Upper lobe of left lung (tissue), 6 donors: ENCODE measurements at regions not wholly inside any gene's neighbourhood (a gene's known extent, or its start where the extent isn't known, plus 50 kb on each side); places are given as distances from the start of the nearest gene placed in this dataset.

Source experiments
- ATAC-seq, 2 donors: fragments of 200-7000 bp; cut with Tn5 transposase; one replicate each; pipeline ENCODE4 v1.9.1; 2022; ENCODE audit warnings: mild to moderate bottlenecking in 2 of 2, moderate library complexity in 2 of 2; ENCODE audit not compliant: low FRiP score in 2 of 2
- DNase-seq, 2 donors: peaks; one replicate each; pipeline ENCODE4 v3.0.0-alpha.2; 2019 to 2020
- H3K27ac ChIP-seq, 4 donors: fragments of 200-600 bp; sonication (generic); one replicate each; pipeline ENCODE4 v1.5.1; 2016 to 2019
- H3K27me3 ChIP-seq, 4 donors: fragments of 200-600 bp; sonication (generic); one replicate each; pipeline ENCODE4 v1.5.1; 2017 to 2019
- H3K36me3 ChIP-seq, 4 donors: fragments of 200-600 bp; sonication (generic); one replicate each; pipeline ENCODE4 v1.5.1; 2016 to 2019
- H3K4me1 ChIP-seq, 4 donors: fragments of 200-600 bp; sonication (generic); one replicate each; pipeline ENCODE4 v1.5.1; 2018 to 2019
- H3K4me3 ChIP-seq, 4 donors: fragments of 200-600 bp; sonication (generic); one replicate each; pipeline ENCODE4 v1.5.1; 2017 to 2019; ENCODE audit warnings: mild to moderate bottlenecking in 2 of 4, moderate library complexity in 1 of 4
- H3K9me3 ChIP-seq, 4 donors: fragments of 200-600 bp; sonication (generic); one replicate each; pipeline ENCODE4 v1.5.1; 2018 to 2019
- EP300 ChIP-seq, 4 donors: sonication (generic); formaldehyde crosslinking; IDR thresholded peaks; one replicate each; pipeline ENCODE4 v1.5.1; 2017; ENCODE audit warnings: antibody characterized with exemption in 4 of 4, control low read depth in 2 of 4
- POLR2A ChIP-seq, 4 donors: fragments of 450-650 bp; IDR thresholded peaks; one replicate each; pipeline ENCODE4 v1.5.1; 2016 to 2017; ENCODE audit warnings: antibody characterized with exemption in 4 of 4, mild to moderate bottlenecking in 2 of 4
- POLR2AphosphoS5 ChIP-seq, 2 donors: sonication (generic); formaldehyde crosslinking; IDR thresholded peaks; one replicate each; pipeline ENCODE4 v1.5.1; 2017; ENCODE audit warnings: antibody characterized with exemption in 2 of 2
- WGBS, 2 donors: methylation state at CpG; one replicate each; pipeline ENCODE4 v1.1.5; 2017 to 2018; 5-methylcytosine and 5-hydroxymethylcytosine counted together
- TF ChIP-seq, protein P1 (sequence below), 6 experiments: fragments of 450-650 bp in 4 of 6; fragments of 200-600 bp in 2 of 6; sonication (generic) in 2 of 6; IDR thresholded peaks; one replicate each; pipeline ENCODE4 v1.5.1; 2016 to 2019; ENCODE audit warnings: antibody characterized with exemption in 6 of 6
- donor health status: DM: no; HTN: no; CAD: no; lungs with moderate emphysema.
- donor health status: DM: no; HTN: yes; CAD: no; lungs with severe emphysema.

GRCh38 chr6:140029551-140029950, 655.1 kb upstream of the CITED2 start:
- no peak for ATAC-seq
- WGBS, 2 donors: 76 to 88% methylated on average over 3 of the region's 3 CpGs
- H3K36me3 ChIP-seq: no peaks in the 10 kb centered on the region

DNA sequence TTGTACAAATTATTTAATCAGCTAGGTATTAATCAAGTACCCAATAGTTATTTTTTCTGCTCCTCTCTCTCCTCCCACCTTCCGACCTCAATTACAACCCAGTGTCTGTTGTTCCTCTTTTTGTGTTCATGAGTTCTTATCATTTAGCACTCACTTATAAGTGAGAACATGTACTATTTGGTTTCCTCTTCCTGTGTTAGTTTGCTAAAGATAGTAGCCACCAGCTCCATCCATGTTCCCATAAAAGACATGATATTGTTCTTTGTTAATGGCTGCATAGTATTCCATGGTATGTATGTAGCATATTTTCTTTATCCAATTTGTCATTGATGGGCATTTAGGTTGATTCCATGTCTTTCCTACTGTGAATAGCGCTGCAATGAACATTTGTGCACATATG, 652.8 kb upstream of the CITED2 start:
- 75 to 76% methylated on average over 2 of the region's 2 CpGs for WGBS, 2 donors
- no peak overlapping the region for H3K27ac ChIP-seq

More at GRCh38 chr6:140029551-140029950, 655.1 kb upstream of the CITED2 start:
- TF ChIP-seq POLR2A (IDR thresholded peaks at IDR 0.05) (no peak), POLR2AphosphoS5 (IDR thresholded peaks at IDR 0.05) (no peak), EP300 (IDR thresholded peaks at IDR 0.05) (no peak)
- TF ChIP-seq, protein P1, sequence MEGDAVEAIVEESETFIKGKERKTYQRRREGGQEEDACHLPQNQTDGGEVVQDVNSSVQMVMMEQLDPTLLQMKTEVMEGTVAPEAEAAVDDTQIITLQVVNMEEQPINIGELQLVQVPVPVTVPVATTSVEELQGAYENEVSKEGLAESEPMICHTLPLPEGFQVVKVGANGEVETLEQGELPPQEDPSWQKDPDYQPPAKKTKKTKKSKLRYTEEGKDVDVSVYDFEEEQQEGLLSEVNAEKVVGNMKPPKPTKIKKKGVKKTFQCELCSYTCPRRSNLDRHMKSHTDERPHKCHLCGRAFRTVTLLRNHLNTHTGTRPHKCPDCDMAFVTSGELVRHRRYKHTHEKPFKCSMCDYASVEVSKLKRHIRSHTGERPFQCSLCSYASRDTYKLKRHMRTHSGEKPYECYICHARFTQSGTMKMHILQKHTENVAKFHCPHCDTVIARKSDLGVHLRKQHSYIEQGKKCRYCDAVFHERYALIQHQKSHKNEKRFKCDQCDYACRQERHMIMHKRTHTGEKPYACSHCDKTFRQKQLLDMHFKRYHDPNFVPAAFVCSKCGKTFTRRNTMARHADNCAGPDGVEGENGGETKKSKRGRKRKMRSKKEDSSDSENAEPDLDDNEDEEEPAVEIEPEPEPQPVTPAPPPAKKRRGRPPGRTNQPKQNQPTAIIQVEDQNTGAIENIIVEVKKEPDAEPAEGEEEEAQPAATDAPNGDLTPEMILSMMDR (IDR thresholded peaks at IDR 0.05): no peak
- H3K4me3 ChIP-seq: no peak overlapping the region
- DNase-seq: no peak
- H3K4me1 ChIP-seq: no peaks in the 10 kb centered on the region
- no peaks in the 10 kb centered on the region for H3K9me3 ChIP-seq
- no peak overlapping the region for H3K27ac ChIP-seq
- no peaks in the 10 kb centered on the region for H3K27me3 ChIP-seq

GRCh38 chr6:140026546-140026945, 652.1 kb upstream of the CITED2 start:
- H3K36me3 ChIP-seq: no peaks in the 10 kb centered on the region
- DNase-seq: no peak
- H3K9me3 ChIP-seq: peaks cover 0 to under 1% (median 0%) of the 10 kb centered on the region in 4 donors
- no peaks in the 10 kb centered on the region for H3K4me1 ChIP-seq
- H3K4me3 ChIP-seq: no peak overlapping the region
- TF ChIP-seq, protein P1 (IDR thresholded peaks at IDR 0.05): no peak
- no peak for TF ChIP-seq POLR2AphosphoS5 (IDR thresholded peaks at IDR 0.05)
- TF ChIP-seq EP300 (IDR thresholded peaks at IDR 0.05): no peak
- TF ChIP-seq POLR2A (IDR thresholded peaks at IDR 0.05): no peak
- H3K27me3 ChIP-seq: no peaks in the 10 kb centered on the region
- ATAC-seq: no peak
- no peak overlapping the region for H3K27ac ChIP-seq

More for the DNA sequence above, 652.8 kb upstream of the CITED2 start:
- TF ChIP-seq POLR2A (IDR thresholded peaks at IDR 0.05) (no peak), EP300 (IDR thresholded peaks at IDR 0.05) (no peak), POLR2AphosphoS5 (IDR thresholded peaks at IDR 0.05) (no peak)
- TF ChIP-seq, protein P1 (IDR thresholded peaks at IDR 0.05): no peak
- no peak overlapping the region for H3K4me3 ChIP-seq
- no peaks in the 10 kb centered on the region for H3K27me3 ChIP-seq
- H3K4me1 ChIP-seq: no peaks in the 10 kb centered on the region
- ATAC-seq (no peak), DNase-seq (no peak)
- H3K36me3 ChIP-seq: no peaks in the 10 kb centered on the region
- H3K9me3 ChIP-seq: no peaks in the 10 kb centered on the region

DNA sequence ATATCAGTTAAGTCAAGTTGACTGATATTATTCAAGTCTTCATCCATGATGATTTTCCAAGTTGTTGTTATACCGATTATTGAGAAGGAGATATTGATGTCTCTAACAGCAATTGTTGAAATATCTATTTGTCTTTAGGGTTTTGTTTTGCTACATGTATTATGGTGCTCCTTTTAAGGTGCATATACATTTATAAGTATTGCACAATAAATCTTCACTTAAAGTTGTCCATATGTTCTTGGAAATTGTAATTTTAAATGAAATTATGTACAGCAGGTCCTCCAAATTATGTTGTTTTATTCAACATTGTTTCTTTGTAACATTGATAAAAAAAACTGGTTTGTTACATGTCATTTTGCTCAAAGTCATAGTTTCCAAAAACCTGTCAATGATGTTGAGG, 650.7 kb upstream of the CITED2 start:
- ATAC-seq: no peak
- TF ChIP-seq, protein P1 (IDR thresholded peaks at IDR 0.05): no peak
- TF ChIP-seq POLR2AphosphoS5 (IDR thresholded peaks at IDR 0.05) (no peak), POLR2A (IDR thresholded peaks at IDR 0.05) (no peak)

DNA sequence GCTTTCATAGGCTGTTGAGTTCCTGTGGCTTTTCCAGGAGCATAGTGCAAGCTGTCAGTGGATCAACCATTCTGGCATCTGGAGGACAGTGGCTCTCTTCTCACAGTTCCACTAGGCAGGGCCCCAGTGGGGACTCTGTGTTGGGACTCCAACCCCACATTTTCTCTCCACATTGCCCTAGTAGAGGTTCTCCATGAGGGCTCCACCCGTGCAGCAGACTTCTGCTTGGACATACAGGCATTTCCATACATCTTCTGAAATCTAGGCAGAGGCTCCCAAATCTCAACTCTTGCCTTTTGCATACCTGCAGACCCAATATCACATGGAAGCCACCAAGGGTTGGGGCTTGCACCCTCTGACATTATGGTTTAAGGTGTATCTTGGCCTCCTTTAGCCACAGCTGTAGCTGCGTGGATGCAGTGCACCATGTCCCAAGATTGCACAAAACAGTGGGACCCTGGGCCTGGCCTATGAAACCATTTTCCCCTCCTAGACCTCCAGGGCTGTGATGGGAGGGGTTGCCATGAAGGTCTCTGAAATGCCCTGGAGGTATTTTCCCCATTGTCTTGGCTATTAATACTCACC, 645.9 kb upstream of the CITED2 start:
- Histone ChIP-seq H3K27ac (no peak overlapping the region), H3K36me3 (no peaks in the 10 kb centered on the region), H3K9me3 (peaks cover 4 to 19% (median 11%) of the 10 kb centered on the region in 4 donors), H3K4me1 (no peaks in the 10 kb centered on the region), H3K4me3 (no peak overlapping the region), H3K27me3 (no peaks in the 10 kb centered on the region)
- DNase-seq: no peak
- no peak for ATAC-seq
- no peak for TF ChIP-seq EP300 (IDR thresholded peaks at IDR 0.05)
- TF ChIP-seq, protein P1 (IDR thresholded peaks at IDR 0.05): no peak
- TF ChIP-seq POLR2A (IDR thresholded peaks at IDR 0.05): no peak
- 88 to 96% methylated on average over 2 of the region's 2 CpGs for WGBS, 2 donors

More for the DNA sequence above, 650.7 kb upstream of the CITED2 start:
- no peak for DNase-seq
- Histone ChIP-seq H3K27ac (no peak overlapping the region), H3K4me3 (no peak overlapping the region), H3K9me3 (peaks cover 4 to 14% (median 7%) of the 10 kb centered on the region in 4 donors), H3K27me3 (no peaks in the 10 kb centered on the region), H3K4me1 (no peaks in the 10 kb centered on the region), H3K36me3 (no peaks in the 10 kb centered on the region)
- WGBS, 2 donors: 94 to 97% methylated on average over 1 of the region's 1 CpG
